HG02938 (cell line): ENCODE measurements at regions not wholly inside any gene's neighbourhood (a gene's known extent, or its start where the extent isn't known, plus 50 kb on each side); places are given as distances from the start of the nearest gene placed in this dataset.

Experiments
- ATAC-seq: cut with Tn5 transposase; IDR thresholded peaks from one replicate; pipeline ENCODE4 v1.9.1; 2021; ENCODE audit warnings: mild to moderate bottlenecking, moderate library complexity; ENCODE audit not compliant: unreplicated experiment

DNA sequence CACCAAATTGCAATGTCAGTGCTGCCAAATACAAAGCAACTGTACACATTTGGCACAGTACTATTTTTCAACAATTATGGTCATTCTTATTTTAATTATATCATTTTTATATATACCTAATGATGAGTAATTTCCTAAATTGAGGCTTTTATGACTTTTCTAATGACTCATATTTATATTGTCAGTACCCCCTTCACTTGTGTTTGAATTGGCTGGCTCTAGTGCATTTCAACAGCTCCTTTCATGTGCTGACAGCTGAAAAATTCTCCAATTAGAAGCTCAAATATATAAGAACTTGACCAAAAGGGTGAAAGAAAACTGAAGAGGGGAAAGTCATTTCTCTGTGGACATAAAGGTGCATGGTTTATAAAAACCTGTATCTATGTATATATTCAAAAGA is 263.3 kb downstream of the SLITRK1 start:
- ATAC-seq: no peak

DNA sequence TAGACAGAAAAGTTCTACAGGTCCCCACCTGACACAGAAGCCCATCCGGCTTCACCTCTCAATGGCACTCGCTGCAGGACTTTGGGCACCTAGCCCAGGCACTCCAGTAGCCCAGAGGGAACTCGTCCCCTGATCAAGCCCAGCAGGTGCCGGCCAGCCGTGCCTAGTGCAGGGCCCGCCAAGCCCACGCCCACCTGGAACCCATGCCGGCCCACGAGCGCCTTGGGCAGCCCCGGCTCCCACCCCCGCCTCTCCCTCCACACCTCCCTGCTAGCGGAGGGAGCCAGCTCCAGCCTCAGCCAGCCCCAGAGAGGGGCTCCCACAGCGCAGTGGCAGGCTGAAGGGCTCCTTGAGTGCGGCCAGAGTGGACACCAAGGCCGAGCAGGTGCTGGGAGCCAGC is 268.8 kb downstream of the SLITRK1 start:
- ATAC-seq: no peak

DNA sequence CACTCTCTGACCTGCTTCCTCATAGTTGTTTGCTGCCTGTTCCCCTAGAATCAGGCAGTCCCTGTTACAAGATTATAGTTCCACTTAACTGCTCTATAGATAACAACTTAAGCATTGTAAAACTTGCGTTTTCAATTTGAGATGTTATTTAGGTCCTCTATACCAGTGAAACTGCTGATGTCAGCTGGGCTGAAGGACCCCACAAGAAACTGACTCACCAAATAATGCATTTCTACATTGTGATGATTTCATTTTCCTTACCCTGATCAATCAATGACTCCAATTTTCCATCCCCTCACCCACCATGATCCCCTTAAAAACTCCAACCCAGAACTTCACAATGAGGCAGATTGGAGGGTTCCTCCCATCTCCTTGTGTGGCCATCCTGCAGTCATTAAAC is 280.7 kb downstream of the SLITRK1 start:
- ATAC-seq: no peak

DNA sequence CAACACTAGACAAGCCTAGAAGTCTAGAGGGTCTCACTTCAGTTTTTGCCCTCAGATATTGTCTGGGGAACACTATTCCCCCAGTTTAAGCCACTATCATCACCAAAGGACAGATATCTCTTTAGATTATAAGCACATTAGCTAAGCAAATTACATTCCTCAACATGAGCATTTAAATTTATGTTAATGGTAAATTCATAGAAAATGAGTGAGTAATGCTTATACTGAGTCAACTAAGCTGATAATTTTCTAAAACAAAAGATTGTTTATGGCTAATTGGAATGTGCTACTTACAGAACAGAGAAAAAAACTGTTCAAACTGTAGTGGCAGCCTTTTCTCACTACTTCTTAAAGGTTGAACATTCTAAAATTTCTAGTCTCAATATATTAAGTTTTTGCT is 290.2 kb downstream of the SLITRK1 start:
- no peak for ATAC-seq

DNA sequence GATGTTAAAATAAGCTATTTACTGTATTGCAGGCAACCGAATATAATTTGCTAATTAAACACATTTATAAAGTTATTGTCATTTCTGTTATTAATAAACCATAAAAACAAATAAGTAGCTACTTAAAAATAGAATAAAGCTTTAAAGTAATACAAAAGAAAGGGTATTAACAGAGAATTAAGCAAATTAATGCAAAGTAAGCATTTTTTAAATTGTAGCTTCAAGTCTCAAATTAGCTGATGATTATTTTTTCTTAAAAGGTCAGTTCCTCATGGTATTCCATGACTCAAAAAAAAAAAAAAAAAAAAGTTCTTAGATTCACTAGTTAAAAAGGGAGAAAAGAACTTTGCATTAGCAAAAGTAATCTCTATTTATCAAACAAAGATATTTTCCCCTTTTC is 292.5 kb downstream of the SLITRK1 start:
- ATAC-seq: no peak

DNA sequence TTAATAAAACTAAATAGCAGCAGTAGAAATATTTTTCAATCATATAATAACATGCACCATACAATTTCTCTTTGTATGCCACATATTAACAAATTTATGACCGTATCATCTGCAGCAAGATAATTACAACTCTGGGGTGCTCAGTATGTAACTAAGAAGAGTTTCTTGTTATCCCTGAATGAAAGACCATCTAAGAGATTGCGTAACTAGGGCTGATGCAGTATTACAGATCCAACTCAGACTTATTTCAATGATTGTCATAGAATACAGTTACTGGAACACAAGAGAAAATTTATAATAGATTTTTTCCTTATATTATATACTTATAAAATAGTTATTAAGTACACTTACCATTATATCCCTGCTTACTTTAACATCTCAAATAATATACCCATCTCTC is 305.1 kb downstream of the SLITRK1 start:
- no peak for ATAC-seq

- no peak for ATAC-seq
These were observed 314.3 kb downstream of the SLITRK1 start for GRCh38 chr13:83568019-83568418.

- no peak for ATAC-seq
These were observed 318.8 kb downstream of the SLITRK1 start for GRCh38 chr13:83563499-83563898.

DNA sequence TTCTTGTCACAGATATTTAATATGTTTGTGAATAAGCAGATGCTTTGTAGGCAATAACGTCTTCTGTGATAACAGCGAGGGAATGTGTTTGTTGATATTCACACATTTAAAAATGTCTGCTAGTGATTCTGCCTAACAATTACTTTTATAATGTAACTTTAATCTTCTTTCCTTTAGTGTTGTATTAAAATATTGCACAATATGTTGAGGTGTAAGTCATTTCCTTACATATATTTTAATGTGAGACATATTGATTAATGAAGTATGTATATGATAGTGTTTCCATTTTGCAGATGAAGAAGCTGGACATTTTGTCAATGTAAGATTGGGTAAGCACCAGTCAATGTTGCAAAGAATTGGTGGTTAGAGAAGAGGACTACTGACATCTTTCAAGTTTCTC is 324.4 kb downstream of the SLITRK1 start:
- no peak for ATAC-seq

DNA sequence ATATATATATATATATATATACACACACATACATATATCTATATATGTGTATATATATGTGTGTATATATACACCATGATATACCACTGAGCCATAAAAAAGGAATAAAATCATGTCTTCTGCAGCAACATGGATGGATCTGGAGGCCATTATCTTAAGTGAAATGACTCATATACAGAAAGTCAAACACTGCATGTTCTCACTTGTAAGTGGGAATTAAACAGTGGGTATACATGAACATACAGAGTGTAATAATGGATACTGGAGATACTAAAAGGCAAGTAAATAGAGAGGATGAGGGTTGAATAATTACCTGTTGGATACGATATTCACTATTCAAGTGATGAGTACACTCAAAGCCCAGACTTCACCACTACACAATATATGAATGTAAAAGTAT is 332.6 kb downstream of the SLITRK1 start:
- ATAC-seq: no peak

- no peak for ATAC-seq
These were observed 335.2 kb downstream of the SLITRK1 start for GRCh38 chr13:83547043-83547442.

GRCh38 chr13:83546476-83546875 is 335.8 kb downstream of the SLITRK1 start:
- ATAC-seq: no peak

GRCh38 chr13:83538636-83539035 is 343.6 kb downstream of the SLITRK1 start:
- no peak for ATAC-seq

DNA sequence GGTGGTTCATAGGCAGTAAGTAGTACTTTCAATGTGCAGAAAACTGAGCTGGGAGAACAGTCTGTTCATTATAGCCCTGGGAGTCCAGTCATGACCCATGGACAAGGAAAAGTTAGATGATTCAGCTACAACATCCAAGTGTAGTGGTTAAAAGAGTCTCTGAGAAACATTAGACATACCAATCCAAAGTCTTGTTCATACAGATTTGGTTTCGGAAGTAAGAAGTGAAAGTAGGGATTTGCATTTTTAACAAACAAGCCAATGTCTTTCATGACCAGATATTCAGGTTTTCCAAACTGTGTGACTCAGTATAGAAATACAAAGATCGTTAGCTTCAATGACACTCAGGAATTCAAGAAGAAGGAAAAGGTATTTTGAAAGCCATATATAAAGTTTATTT is 345.3 kb downstream of the SLITRK1 start:
- ATAC-seq: no peak

GRCh38 chr13:83536153-83536552 is 346.1 kb downstream of the SLITRK1 start:
- no peak for ATAC-seq

DNA sequence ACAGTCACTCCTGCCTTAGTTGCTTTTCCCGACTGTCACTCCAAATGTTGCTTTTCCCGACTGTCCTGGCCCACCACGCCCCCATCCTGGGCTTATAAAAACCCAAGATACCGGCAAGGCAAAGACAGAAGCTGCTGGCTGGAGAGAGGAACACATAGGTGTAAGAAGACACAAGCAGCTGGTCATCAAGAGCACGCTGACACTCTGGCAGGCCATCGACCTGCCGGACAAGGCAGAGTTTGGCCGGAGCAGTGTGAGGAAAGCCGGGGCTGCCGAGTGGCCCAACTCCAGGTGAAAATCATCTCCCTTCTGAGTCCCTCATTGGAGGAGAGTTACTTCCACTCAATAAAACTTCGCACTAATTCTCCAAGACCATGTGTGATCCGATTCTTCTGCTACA is 349.5 kb downstream of the SLITRK1 start:
- no peak for ATAC-seq

- ATAC-seq: no peak
These were observed 351.3 kb downstream of the SLITRK1 start for GRCh38 chr13:83531022-83531421.

- no peak for ATAC-seq
These were observed 365.5 kb downstream of the SLITRK1 start for GRCh38 chr13:83516781-83517180.

GRCh38 chr13:83515268-83516015 is 366.8 kb downstream of the SLITRK1 start:
- ATAC-seq: no peak

DNA sequence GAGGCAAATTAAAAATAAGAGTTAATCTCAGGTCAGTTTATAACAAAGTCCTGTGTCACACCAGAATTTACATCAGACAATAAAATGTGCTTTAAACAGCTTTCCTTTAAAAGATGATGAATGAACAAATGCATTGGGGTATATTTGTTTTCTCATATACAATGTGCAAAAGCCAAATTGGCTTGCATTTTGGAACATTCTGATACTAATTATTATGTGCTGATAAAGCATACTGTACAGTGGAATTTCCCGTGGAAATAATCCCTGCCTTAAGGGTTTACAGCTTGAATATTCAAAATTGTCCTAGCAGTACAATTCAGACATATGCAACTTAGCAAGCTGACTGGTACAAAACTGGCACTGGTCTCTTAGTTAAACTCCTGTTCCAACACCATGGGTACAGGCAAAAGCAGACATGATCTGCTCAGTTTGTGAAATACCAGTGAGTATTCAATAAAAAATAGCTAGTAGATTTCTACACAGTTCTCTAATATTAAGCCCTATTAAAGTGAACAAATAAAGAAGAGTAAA is 373.4 kb downstream of the SLITRK1 start:
- no peak for ATAC-seq

- no peak for ATAC-seq
These were observed 378.9 kb downstream of the SLITRK1 start for GRCh38 chr13:83503424-83503823.

DNA sequence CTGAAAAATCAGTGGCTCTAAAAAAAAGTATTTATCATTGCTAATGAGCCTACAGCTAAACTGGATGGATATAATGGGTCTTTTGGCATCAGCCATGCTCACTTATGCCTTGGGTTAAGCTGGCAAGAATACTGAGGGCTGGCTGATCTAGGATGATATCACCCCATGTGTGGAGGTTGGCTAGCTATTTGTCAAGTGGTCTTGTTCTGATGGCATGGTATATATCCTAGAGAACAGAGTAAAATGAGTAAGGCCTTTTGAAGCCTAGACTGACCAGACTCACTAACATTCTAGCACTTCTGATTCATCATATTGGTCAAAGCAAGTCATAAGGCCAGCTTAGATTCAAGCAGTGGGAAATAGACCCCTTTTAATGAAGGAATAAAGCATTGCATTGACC is 383.0 kb downstream of the SLITRK1 start:
- ATAC-seq: no peak
